Omental fat pad (tissue), 3 donors: ENCODE measurements at regions not wholly inside any gene's neighbourhood (a gene's known extent, or its start where the extent isn't known, plus 50 kb on each side); places are given as distances from the start of the nearest gene placed in this dataset.

Experiments used
- ATAC-seq: fragments of 150-250 bp; one replicate; pipeline ENCODE4 v1.9.1; 2016; ENCODE audit warnings: mild to moderate bottlenecking, moderate library complexity; ENCODE audit not compliant: low FRiP score
- DNase-seq: peaks from one replicate; pipeline ENCODE4 v3.0.0-alpha.2; 2019; ENCODE audit warnings: low spot score
- CTCF ChIP-seq, 3 donors: fragments of 450-650 bp; IDR thresholded peaks; one replicate each; pipeline ENCODE4 v1.5.1; 2016 to 2017; ENCODE audit warnings: antibody characterized with exemption in 3 of 3, mild to moderate bottlenecking in 3 of 3, moderate library complexity in 2 of 3

GRCh38 chr4:137212601-137213000 is 319.7 kb downstream of the PCDH18 start:
- TF ChIP-seq CTCF (IDR thresholded peaks at IDR 0.05), result no peak
- DNase-seq (no peak), ATAC-seq (no peak)

GRCh38 chr4:137209240-137209639 is 323.1 kb downstream of the PCDH18 start:
- no peak for TF ChIP-seq CTCF (IDR thresholded peaks at IDR 0.05)
- no peak for DNase-seq
- ATAC-seq, result no peak

GRCh38 chr4:137206781-137207180 is 325.5 kb downstream of the PCDH18 start:
- TF ChIP-seq CTCF (IDR thresholded peaks at IDR 0.05), result no peak
- no peak for ATAC-seq
- no peak for DNase-seq

GRCh38 chr4:137203601-137204000 is 328.7 kb downstream of the PCDH18 start:
- ATAC-seq (no peak), DNase-seq (no peak)
- TF ChIP-seq CTCF (IDR thresholded peaks at IDR 0.05), result no peak

- ATAC-seq (no peak), DNase-seq (no peak)
- TF ChIP-seq CTCF (IDR thresholded peaks at IDR 0.05), result no peak
These were observed 332.0 kb downstream of the PCDH18 start for GRCh38 chr4:137200322-137200721.

GRCh38 chr4:137198791-137199190 is 333.5 kb downstream of the PCDH18 start:
- TF ChIP-seq CTCF (IDR thresholded peaks at IDR 0.05), result no peak
- DNase-seq, result no peak
- ATAC-seq, result no peak

- TF ChIP-seq CTCF (IDR thresholded peaks at IDR 0.05), result no peak
These were observed 337.6 kb downstream of the PCDH18 start for GRCh38 chr4:137194670-137195069.

More at GRCh38 chr4:137194670-137195069, 337.6 kb downstream of the PCDH18 start:
- ATAC-seq, result no peak
- DNase-seq, result no peak
